ENCODE measurements at regions not wholly inside any gene's neighbourhood (a gene's known extent, or its start where the extent isn't known, plus 50 kb on each side); places are given as distances from the start of the nearest gene placed in this dataset.

- no peak for TF ChIP-seq CTCF (conservative IDR thresholded peaks at IDR 0.05)
- H3K27me3 ChIP-seq (ENCODE audit: insufficient read depth, low read length), result no peaks in the 10 kb centered on the region
- no peak overlapping the region for H3K4ac ChIP-seq (ENCODE audit: low read depth, low read length)
- no peak overlapping the region for H3K56ac ChIP-seq (ENCODE audit: insufficient read length, low read depth, low read length)
- H3K9me3 ChIP-seq (ENCODE audit: control insufficient read depth, low read depth, low read length), result no peaks in the 10 kb centered on the region
- H3K9me3 Mint-ChIP-seq, result peaks cover 6 to 8% of the 10 kb centered on the region in 2 experiments
- H3K79me2 ChIP-seq (ENCODE audit: insufficient read depth, low read length), result no peaks in the 10 kb centered on the region
- H3K23me2 ChIP-seq (ENCODE audit: insufficient read length, low read depth, low read length, poor library complexity, severe bottlenecking), result no peaks in the 10 kb centered on the region
- H2BK12ac ChIP-seq (ENCODE audit: insufficient read length, low read depth, low read length), result no peak overlapping the region
- H3K18ac ChIP-seq (ENCODE audit: insufficient read length, low read depth, low read length), result no peak overlapping the region
- no peaks in the 10 kb centered on the region for H3K27me3 Mint-ChIP-seq (ENCODE audit: low read depth)
- H3K14ac ChIP-seq (ENCODE audit: insufficient read depth, low read length), result no peak overlapping the region
- no peaks in the 10 kb centered on the region for H3K79me1 ChIP-seq (ENCODE audit: insufficient read depth, low read depth, low read length, poor library complexity, severe bottlenecking)
- H2BK15ac ChIP-seq (ENCODE audit: low read depth, low read length), result no peak overlapping the region
- WGBS (ENCODE audit: extremely low coverage, insufficient read length, low lambda C conversion rate), result no CpG with 5 or more reads among the region's 2 CpGs
- H2BK5ac ChIP-seq (ENCODE audit: insufficient read length, low read length), result no peak overlapping the region
- H3K4me1 Mint-ChIP-seq, result peaks cover 10 to 14% of the 10 kb centered on the region in 2 experiments
- H3T11ph ChIP-seq (ENCODE audit: low read length), result no peak overlapping the region
- H3K27ac Mint-ChIP-seq, result no peak overlapping the region
- no peak overlapping the region for H3K23ac ChIP-seq (ENCODE audit: insufficient read length, low read depth, low read length)
- H2AFZ ChIP-seq (ENCODE audit: low read length), result no peak overlapping the region
- H3K4me1 ChIP-seq (ENCODE audit: insufficient read depth, low read length), result no peaks in the 10 kb centered on the region; the same call in 1 of the 2 replicates
- no peak overlapping the region for H4K8ac ChIP-seq (replicated peaks; ENCODE audit: insufficient read length, low read depth, low read length)
- H3K27ac ChIP-seq (ENCODE audit: insufficient read length, low read depth, low read length), result no peak overlapping the region
- H2BK120ac ChIP-seq (ENCODE audit: low read depth, low read length, poor library complexity, severe bottlenecking), result no peak overlapping the region
- H4K20me1 ChIP-seq (ENCODE audit: control insufficient read depth, insufficient read depth, insufficient read length), result no peaks in the 10 kb centered on the region
- H3K9ac ChIP-seq (ENCODE audit: extremely low read depth, insufficient read length, low read length), result no peak overlapping the region
- DNase-seq, result no peak
- H3K36me3 Mint-ChIP-seq (ENCODE audit: insufficient read depth in 1 of 3, low read depth in 3 of 3), result peaks cover 0 to 11% (median 2%) of the 10 kb centered on the region in 3 experiments; a peak in 4 of 7 replicates
- no peak overlapping the region for H4K5ac ChIP-seq (ENCODE audit: insufficient read length, low read depth, low read length)
- no peak overlapping the region for H3K4me3 Mint-ChIP-seq
- H3K4me2 ChIP-seq (ENCODE audit: insufficient read depth, insufficient read length, low read length), result no peak overlapping the region
- no peak overlapping the region for H4K91ac ChIP-seq (ENCODE audit: insufficient read length, low read depth, low read length)
- H2BK20ac ChIP-seq (ENCODE audit: low read depth, low read length, poor library complexity, severe bottlenecking), result no peak overlapping the region
- H2AK5ac ChIP-seq (ENCODE audit: insufficient read length, low read length), result no peak overlapping the region
These were observed 156.4 kb upstream of the COL21A1 start for GRCh38 chr6:56403745-56404144.
